Stimulated activated naive CD8-positive, alpha-beta T cell treated with anti-CD3 and anti-CD28 coated beads, Interleukin-15, Interleukin-2, amounts not matched to agents 100 U/mL and 50 U/mL, for 24 hours (primary cell): ENCODE measurements at regions not wholly inside any gene's neighbourhood (a gene's known extent, or its start where the extent isn't known, plus 50 kb on each side); places are given as distances from the start of the nearest gene placed in this dataset.
"Not testable (repeated sequence)": the region's sequence is repeated elsewhere in the genome, so short reads cannot be mapped to it uniquely, and the experiment has no call there.

Experiments used
- ATAC-seq: fragments of 150-1000 bp; cut with Tn5 transposase; one replicate; pipeline ENCODE4 v1.10.0; 2021
- DNase-seq: peaks from one replicate; pipeline ENCODE4 v3.0.0; 2021

DNA sequence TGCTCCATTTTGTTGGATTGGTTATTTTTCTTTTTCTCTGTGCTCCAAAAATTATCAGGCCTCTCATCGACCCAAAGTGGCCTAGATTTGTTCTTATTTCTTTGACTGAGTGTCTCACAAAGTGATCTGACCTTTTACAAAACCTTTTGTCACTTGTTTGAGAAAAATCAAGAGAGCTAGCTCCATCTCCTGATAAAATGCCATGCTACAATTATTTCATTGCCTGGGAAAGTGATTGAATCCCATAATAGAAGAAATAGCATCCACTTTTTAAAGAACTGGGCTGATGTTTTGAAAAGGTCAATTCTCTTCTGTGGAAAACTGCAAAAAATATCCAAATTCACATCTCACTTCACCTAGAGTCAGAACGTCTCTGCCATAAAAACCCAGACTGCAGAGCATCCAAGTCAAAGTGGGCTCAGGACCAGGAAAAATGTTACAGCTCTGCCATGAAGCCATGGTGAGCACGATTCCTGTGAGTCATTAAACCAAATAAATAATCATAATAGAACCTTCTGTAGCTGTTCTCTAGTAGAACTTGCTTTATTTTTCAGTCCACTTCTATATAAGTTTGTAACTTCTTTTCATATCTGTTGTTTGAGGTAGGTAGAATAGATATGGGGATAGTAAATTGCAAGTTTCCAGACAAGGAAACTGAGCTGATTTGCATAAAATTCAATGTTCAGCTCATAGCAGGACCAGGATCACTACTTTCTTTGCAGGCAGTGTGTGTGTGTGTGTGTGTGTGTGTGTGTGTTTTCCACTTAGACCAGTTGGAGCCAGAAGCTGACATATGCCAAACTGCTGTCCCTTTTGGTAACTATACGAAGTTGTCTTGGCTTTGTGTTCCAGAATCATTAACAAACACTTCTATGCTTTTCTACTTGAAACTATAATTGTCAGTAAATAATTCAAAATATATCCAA lies 632.5 kb upstream of the ANKRD30A start:
- no peak for DNase-seq
- no peak for ATAC-seq

DNA sequence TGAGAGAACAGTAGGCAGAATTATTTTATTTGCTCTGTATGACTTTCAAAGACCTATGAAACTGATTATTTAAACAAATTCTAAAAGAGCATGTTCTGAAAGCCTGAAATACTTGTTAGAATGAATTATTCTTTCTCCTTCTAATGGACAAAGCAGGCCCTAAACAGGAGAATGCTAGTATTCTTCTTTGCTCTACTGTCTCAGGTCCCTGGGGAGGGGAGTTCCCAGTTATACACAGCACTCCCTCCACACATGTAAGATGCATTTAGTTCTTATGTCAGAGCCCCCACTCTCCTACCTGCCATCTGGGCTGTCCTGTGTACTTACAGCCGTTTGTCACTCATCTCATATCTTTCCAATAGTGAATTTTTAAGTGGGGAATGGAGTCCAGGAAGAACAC lies 633.5 kb upstream of the ANKRD30A start:
- no peak for DNase-seq
- no peak for ATAC-seq

GRCh38 chr10:36489611-36490228 lies 635.7 kb upstream of the ANKRD30A start:
- ATAC-seq: no peak
- no peak for DNase-seq

- DNase-seq (no peak), ATAC-seq (no peak)
These were observed 636.2 kb upstream of the ANKRD30A start for GRCh38 chr10:36489181-36489580.

DNA sequence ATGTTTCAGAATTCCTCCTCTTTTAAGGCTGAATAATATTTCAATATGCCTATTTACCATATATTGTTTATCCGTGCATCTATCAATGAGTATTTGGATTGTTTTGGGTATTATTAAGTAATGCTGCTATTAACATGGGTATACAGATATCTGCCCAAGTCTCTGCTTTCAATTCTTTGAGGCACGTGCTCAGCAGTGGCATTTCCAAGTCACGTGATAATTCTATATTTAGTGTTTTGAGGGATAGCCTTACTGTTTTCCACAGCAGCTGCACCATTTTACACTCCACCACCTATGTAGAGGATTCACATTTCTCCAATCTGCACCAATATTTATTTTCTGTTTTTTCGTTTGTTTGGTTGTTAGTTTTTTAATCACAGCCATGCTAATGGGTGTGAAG lies 636.8 kb upstream of the ANKRD30A start:
- no peak for DNase-seq
- ATAC-seq: no peak

DNA sequence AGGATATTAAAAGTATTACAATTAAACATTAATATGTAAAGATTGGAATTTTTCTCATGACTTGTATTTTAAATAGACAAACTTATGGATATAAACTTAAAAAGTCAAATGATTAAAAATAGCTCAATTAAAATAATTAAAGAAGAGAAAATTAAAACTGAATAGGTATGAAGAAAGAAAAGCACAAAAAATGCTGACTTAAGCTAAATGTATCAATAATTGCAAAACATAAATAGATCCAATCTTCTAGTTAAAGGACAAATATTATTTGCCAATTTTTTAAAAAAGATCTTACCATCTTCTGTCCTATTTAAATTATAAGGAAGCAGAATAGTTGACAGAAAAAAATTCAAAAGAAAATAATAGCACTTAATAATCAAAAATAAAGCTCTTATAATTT lies 646.3 kb upstream of the ANKRD30A start:
- ATAC-seq: no peak
- DNase-seq: no peak

GRCh38 chr10:36476399-36476798 lies 649.0 kb upstream of the ANKRD30A start:
- DNase-seq (no peak), ATAC-seq (no peak)

GRCh38 chr10:36475746-36476145 lies 649.7 kb upstream of the ANKRD30A start:
- ATAC-seq: no peak
- DNase-seq: no peak

DNA sequence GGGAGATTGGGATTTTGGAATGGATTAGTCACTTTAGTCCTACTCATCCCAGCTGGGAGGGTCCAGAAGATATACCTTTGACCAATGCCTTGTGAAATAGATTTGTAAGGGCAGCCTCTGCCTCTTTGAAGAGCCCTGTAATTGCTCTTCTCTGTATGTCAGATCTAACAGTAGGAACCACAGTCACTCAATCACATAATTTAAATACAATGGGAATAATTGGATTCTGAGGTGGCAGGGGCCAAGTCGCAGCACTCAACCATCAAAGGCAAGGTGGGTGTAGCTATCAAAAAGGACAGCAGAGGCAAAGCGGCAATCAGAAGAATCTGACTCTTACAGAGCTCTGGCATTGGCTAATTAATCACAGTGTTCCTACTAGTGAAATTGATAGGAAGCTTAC lies 650.9 kb upstream of the ANKRD30A start:
- ATAC-seq (no peak), DNase-seq (no peak)

DNA sequence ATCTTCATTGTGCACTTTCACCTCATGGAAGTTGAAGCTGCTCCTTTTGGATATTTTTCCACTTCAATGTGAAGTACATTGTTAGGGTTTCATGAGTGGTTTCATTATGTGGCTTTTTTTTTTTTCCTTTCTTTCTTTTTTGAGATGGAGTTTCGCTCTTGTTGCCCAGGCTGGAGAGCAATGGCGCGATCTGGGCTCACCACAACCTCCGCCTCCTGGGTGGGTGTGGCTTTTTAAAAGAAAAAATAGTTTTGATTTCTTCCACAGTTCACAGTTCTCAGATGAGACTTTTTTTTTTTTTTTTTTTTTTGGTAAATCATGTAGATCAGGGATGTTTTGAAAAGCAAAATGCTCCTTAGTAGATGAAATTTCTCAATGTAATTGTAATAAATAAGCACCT lies 652.3 kb upstream of the ANKRD30A start:
- ATAC-seq (no peak), DNase-seq (no peak)

DNA sequence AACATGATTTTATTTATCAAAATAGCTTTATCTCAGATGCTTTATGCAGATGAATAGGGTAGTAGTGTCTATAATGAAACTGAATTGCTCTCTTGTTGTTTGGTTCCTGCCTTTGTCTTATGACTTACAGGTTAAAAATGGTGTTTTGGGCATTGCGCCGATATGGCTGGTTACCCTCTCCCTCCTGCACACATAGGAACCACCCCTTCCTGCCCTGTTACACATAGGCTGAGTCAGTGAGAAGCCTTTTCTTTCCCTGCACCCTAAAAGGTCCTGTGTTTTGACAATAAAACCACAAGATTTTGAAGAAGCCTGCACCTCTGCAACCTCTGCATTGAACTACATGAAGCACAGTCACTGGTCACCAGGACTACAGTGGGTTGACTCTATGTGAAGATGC lies 655.8 kb upstream of the ANKRD30A start:
- DNase-seq: no peak
- no peak for ATAC-seq

DNA sequence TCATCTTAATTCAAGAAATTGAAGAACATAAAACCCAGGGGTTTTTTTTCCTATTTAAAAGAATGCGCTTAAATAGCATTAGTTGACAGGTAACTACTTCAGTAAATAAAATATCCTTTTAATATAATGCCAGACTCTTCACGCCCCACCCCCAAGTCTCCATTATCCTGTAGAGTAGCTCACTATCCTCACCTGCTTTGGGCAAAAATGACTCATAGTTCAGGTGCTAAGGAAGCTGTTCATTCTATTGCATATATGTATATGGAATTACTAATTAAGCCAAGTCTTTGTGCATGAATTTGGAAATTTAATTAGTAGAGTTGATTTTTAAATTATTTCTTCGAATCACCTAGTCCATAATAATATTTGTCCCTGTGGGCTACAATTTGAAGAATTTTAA lies 656.8 kb upstream of the ANKRD30A start:
- ATAC-seq: no peak
- DNase-seq: no peak

- DNase-seq (no peak), ATAC-seq (no peak)
These were observed 659.6 kb upstream of the ANKRD30A start for GRCh38 chr10:36465604-36466379.

DNA sequence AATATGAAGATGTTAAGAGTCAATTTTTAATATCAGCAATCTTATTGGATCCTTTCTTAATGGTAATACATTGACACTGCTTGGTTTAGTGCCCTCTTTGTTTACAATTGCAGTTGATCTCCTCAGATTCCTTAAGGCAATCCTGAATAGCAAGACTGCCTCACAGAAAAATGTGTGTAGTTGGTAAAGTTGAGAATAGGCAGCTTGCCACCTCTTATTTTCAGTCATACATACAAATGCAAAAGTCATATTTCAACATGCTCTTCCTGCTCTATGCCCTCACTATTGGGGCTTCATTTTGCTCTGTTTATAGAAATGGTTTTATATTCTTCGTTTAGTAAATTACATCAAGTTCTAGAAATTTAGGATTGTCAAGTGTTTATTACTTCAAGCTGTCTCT lies 661.1 kb upstream of the ANKRD30A start:
- no peak for ATAC-seq
- DNase-seq: no peak

- DNase-seq (no peak), ATAC-seq (no peak)
These were observed 662.0 kb upstream of the ANKRD30A start for GRCh38 chr10:36463390-36463789.

- ATAC-seq: no peak
- DNase-seq: no peak
These were observed 663.2 kb upstream of the ANKRD30A start for GRCh38 chr10:36462194-36462593.

DNA sequence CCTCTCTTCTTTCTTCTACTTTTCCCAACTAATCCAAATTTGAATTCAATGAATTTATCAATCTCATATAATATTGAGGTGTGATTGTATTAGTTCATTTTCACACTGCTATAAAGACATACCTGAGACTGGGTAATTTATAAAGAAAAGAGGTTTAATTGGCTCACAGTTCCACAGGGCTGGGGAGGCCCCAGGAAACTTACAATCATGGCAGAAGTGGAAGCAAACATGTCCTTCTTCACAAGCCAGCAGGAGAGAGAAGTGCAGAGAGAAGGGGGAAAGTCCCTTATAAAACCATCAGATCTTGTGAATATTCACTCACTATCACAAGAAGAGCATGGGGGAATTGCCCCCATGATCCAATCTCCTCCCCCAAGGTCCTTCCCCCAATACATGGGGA lies 667.0 kb upstream of the ANKRD30A start:
- not testable (repeated sequence) for DNase-seq, ATAC-seq

GRCh38 chr10:36457751-36458150 lies 667.6 kb upstream of the ANKRD30A start:
- no peak for DNase-seq

GRCh38 chr10:36455526-36456133 lies 669.8 kb upstream of the ANKRD30A start:
- ATAC-seq: no peak
- DNase-seq: no peak

More at GRCh38 chr10:36457751-36458150, 667.6 kb upstream of the ANKRD30A start:
- ATAC-seq: no peak

DNA sequence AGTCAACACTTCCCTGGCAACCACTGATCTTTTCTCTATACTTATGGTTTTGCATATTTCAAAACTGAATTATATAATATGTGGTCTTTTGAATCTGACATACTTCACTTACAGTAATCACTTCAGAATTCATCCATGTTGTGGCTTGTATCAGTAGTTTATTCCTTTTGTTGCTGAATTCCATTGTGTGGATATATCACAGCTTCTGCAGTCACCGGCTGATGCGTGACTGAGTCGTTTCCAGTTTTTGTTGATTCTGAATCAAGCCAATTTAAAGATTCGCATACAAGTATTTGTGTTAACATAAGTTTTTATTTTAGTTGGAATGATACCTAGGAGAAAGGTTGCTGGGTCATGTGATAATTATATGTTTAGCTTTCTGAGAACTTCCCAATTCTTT lies 672.5 kb upstream of the ANKRD30A start:
- DNase-seq: no peak
- no peak for ATAC-seq

- ATAC-seq: no peak
- DNase-seq: no peak
These were observed 673.9 kb upstream of the ANKRD30A start for GRCh38 chr10:36451391-36451970.

- no peak for ATAC-seq
- DNase-seq: no peak
These were observed 675.0 kb upstream of the ANKRD30A start for GRCh38 chr10:36450380-36450779.
